ENCODE measurements at regions not wholly inside any gene's neighbourhood (a gene's known extent, or its start where the extent isn't known, plus 50 kb on each side); places are given as distances from the start of the nearest gene placed in this dataset.

- no peak for DNase-seq (ENCODE audit: extremely low read depth, low read depth)
Observed at GRCh38 chr13:89738072-89738471, 1609.4 kb upstream of the MIR17HG start.

GRCh38 chr13:89740994-89741685 is 1606.3 kb upstream of the MIR17HG start:
- no peak for DNase-seq (ENCODE audit: extremely low read depth, low read depth)

GRCh38 chr13:89746554-89746953 is 1600.9 kb upstream of the MIR17HG start:
- no peak for DNase-seq (ENCODE audit: extremely low read depth, low read depth)

- DNase-seq (ENCODE audit: extremely low read depth, low read depth), result no peak
Observed at GRCh38 chr13:89748716-89749115, 1598.8 kb upstream of the MIR17HG start.

GRCh38 chr13:89749888-89750287 is 1597.6 kb upstream of the MIR17HG start:
- DNase-seq (ENCODE audit: extremely low read depth, low read depth), result no peak

- DNase-seq (ENCODE audit: extremely low read depth, low read depth), result no peak
Observed at GRCh38 chr13:89750371-89750770, 1597.1 kb upstream of the MIR17HG start.

- no peak for DNase-seq (ENCODE audit: extremely low read depth, low read depth)
Observed at GRCh38 chr13:89751432-89751930, 1596.0 kb upstream of the MIR17HG start.

- DNase-seq (ENCODE audit: extremely low read depth, low read depth), result no peak
Observed at GRCh38 chr13:89752394-89752793, 1595.1 kb upstream of the MIR17HG start.

- DNase-seq (ENCODE audit: extremely low read depth, low read depth), result no peak
Observed at GRCh38 chr13:89755729-89756492, 1591.6 kb upstream of the MIR17HG start.

- no peak for DNase-seq (ENCODE audit: extremely low read depth, low read depth)
Observed at GRCh38 chr13:89763005-89763404, 1584.5 kb upstream of the MIR17HG start.

- no peak for DNase-seq (ENCODE audit: extremely low read depth, low read depth)
Observed at GRCh38 chr13:89783221-89783755, 1564.2 kb upstream of the MIR17HG start.

- DNase-seq (ENCODE audit: extremely low read depth, low read depth), result no peak
Observed at GRCh38 chr13:89784161-89784809, 1563.2 kb upstream of the MIR17HG start.

GRCh38 chr13:89786531-89786930 is 1561.0 kb upstream of the MIR17HG start:
- no peak for DNase-seq (ENCODE audit: extremely low read depth, low read depth)

- no peak for DNase-seq (ENCODE audit: extremely low read depth, low read depth)
Observed at GRCh38 chr13:89790696-89791095, 1556.8 kb upstream of the MIR17HG start.

- DNase-seq (ENCODE audit: extremely low read depth, low read depth), result no peak
Observed at GRCh38 chr13:89791971-89792630, 1555.4 kb upstream of the MIR17HG start.

GRCh38 chr13:89796196-89796595 is 1551.3 kb upstream of the MIR17HG start:
- no peak for DNase-seq (ENCODE audit: extremely low read depth, low read depth)

- no peak for DNase-seq (ENCODE audit: extremely low read depth, low read depth)
Observed at GRCh38 chr13:89803839-89804238, 1543.6 kb upstream of the MIR17HG start.

GRCh38 chr13:89806594-89806993 is 1540.9 kb upstream of the MIR17HG start:
- DNase-seq (ENCODE audit: extremely low read depth, low read depth), result no peak

GRCh38 chr13:89812856-89813255 is 1534.6 kb upstream of the MIR17HG start:
- no peak for DNase-seq (ENCODE audit: extremely low read depth, low read depth)

GRCh38 chr13:89816404-89816803 is 1531.1 kb upstream of the MIR17HG start:
- no peak for DNase-seq (ENCODE audit: extremely low read depth, low read depth)

GRCh38 chr13:89822467-89822866 is 1525.0 kb upstream of the MIR17HG start:
- no peak for DNase-seq (ENCODE audit: extremely low read depth, low read depth)
